ENCODE measurements at regions not wholly inside any gene's neighbourhood (a gene's known extent, or its start where the extent isn't known, plus 50 kb on each side); places are given as distances from the start of the nearest gene placed in this dataset.

- no peak for TF ChIP-seq CTCF (conservative IDR thresholded peaks at IDR 0.05; ENCODE audit: low read depth, low read length)
- no peak for TF ChIP-seq EZH2 (IDR thresholded peaks at IDR 0.05; ENCODE audit: borderline replicate concordance, low read depth, low read length, poor library complexity, severe bottlenecking)
Measured at GRCh38 chr3:148615382-148615781, 82.3 kb upstream of the AGTR1 start.

All from A673 (cell line).